HG02973 (cell line): ENCODE measurements at regions not wholly inside any gene's neighbourhood (a gene's known extent, or its start where the extent isn't known, plus 50 kb on each side); places are given as distances from the start of the nearest gene placed in this dataset.

Experiments
- ATAC-seq: cut with Tn5 transposase; IDR thresholded peaks from one replicate; pipeline ENCODE4 v1.9.1; 2021; ENCODE audit warnings: moderate library complexity; ENCODE audit not compliant: unreplicated experiment

GRCh38 chr2:107018366-107018765 is 132.4 kb upstream of the ST6GAL2 start:
- no peak for ATAC-seq

- no peak for ATAC-seq
Measured at GRCh38 chr2:107020392-107020791, 134.4 kb upstream of the ST6GAL2 start.

- ATAC-seq: no peak
Measured at GRCh38 chr2:107024269-107024668, 138.3 kb upstream of the ST6GAL2 start.

- ATAC-seq: no peak
Measured at GRCh38 chr2:107025291-107025857, 139.4 kb upstream of the ST6GAL2 start.

GRCh38 chr2:107025869-107026380 is 140.0 kb upstream of the ST6GAL2 start:
- ATAC-seq: no peak

GRCh38 chr2:107027205-107027604 is 141.2 kb upstream of the ST6GAL2 start:
- ATAC-seq: no peak

GRCh38 chr2:107027810-107028209 is 141.8 kb upstream of the ST6GAL2 start:
- no peak for ATAC-seq

- no peak for ATAC-seq
Measured at GRCh38 chr2:107028661-107029060, 142.7 kb upstream of the ST6GAL2 start.

- ATAC-seq: no peak
Measured at GRCh38 chr2:107036293-107036692, 150.3 kb upstream of the ST6GAL2 start.

GRCh38 chr2:107062173-107062572 is 176.2 kb upstream of the ST6GAL2 start:
- ATAC-seq: no peak

- ATAC-seq: no peak
Measured at GRCh38 chr2:107062599-107063220, 176.7 kb upstream of the ST6GAL2 start.

- no peak for ATAC-seq
Measured at GRCh38 chr2:107063228-107063627, 177.3 kb upstream of the ST6GAL2 start.

GRCh38 chr2:107064750-107065149 is 178.8 kb upstream of the ST6GAL2 start:
- ATAC-seq: no peak

- ATAC-seq: no peak
Measured at GRCh38 chr2:107068069-107068916, 182.3 kb upstream of the ST6GAL2 start.

- ATAC-seq: no peak
Measured at GRCh38 chr2:107069890-107070289, 183.9 kb upstream of the ST6GAL2 start.

- ATAC-seq: no peak
Measured at GRCh38 chr2:107072150-107072940, 186.4 kb upstream of the ST6GAL2 start.

- ATAC-seq: no peak
Measured at GRCh38 chr2:107078584-107078983, 192.6 kb upstream of the ST6GAL2 start.

GRCh38 chr2:107086497-107086896 is 200.5 kb upstream of the ST6GAL2 start:
- ATAC-seq: no peak

GRCh38 chr2:107088156-107088555 is 202.2 kb upstream of the ST6GAL2 start:
- ATAC-seq: no peak

GRCh38 chr2:107091163-107091864 is 205.3 kb upstream of the ST6GAL2 start:
- ATAC-seq: no peak
